ENCODE measurements at regions not wholly inside any gene's neighbourhood (a gene's known extent, or its start where the extent isn't known, plus 50 kb on each side); places are given as distances from the start of the nearest gene placed in this dataset.

- no peak for TF ChIP-seq TAF1 (CRISPR knock-in tag; IDR thresholded peaks at IDR 0.05)
- no peak for TF ChIP-seq REST (IDR thresholded peaks at IDR 0.05; ENCODE audit: borderline replicate concordance in 1 of 2, low read depth in 1 of 2, low read length in 2 of 2)
- TF ChIP-seq POLR2A (IDR thresholded peaks at IDR 0.05; ENCODE audit: insufficient read depth in 1 of 2, low read depth in 2 of 2, low read length in 2 of 2) = no peak
- TF ChIP-seq ZNF558 (CRISPR knock-in tag; IDR thresholded peaks at IDR 0.05; ENCODE audit: borderline replicate concordance) = no peak
- TF ChIP-seq, protein P1, sequence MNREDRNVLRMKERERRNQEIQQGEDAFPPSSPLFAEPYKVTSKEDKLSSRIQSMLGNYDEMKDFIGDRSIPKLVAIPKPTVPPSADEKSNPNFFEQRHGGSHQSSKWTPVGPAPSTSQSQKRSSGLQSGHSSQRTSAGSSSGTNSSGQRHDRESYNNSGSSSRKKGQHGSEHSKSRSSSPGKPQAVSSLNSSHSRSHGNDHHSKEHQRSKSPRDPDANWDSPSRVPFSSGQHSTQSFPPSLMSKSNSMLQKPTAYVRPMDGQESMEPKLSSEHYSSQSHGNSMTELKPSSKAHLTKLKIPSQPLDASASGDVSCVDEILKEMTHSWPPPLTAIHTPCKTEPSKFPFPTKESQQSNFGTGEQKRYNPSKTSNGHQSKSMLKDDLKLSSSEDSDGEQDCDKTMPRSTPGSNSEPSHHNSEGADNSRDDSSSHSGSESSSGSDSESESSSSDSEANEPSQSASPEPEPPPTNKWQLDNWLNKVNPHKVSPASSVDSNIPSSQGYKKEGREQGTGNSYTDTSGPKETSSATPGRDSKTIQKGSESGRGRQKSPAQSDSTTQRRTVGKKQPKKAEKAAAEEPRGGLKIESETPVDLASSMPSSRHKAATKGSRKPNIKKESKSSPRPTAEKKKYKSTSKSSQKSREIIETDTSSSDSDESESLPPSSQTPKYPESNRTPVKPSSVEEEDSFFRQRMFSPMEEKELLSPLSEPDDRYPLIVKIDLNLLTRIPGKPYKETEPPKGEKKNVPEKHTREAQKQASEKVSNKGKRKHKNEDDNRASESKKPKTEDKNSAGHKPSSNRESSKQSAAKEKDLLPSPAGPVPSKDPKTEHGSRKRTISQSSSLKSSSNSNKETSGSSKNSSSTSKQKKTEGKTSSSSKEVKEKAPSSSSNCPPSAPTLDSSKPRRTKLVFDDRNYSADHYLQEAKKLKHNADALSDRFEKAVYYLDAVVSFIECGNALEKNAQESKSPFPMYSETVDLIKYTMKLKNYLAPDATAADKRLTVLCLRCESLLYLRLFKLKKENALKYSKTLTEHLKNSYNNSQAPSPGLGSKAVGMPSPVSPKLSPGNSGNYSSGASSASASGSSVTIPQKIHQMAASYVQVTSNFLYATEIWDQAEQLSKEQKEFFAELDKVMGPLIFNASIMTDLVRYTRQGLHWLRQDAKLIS (CRISPR knock-in tag; IDR thresholded peaks at IDR 0.05) = no peak
- TF ChIP-seq CREBL2 (CRISPR knock-in tag; IDR thresholded peaks at IDR 0.05; ENCODE audit: borderline replicate concordance) = no peak
- TF ChIP-seq, protein P2, sequence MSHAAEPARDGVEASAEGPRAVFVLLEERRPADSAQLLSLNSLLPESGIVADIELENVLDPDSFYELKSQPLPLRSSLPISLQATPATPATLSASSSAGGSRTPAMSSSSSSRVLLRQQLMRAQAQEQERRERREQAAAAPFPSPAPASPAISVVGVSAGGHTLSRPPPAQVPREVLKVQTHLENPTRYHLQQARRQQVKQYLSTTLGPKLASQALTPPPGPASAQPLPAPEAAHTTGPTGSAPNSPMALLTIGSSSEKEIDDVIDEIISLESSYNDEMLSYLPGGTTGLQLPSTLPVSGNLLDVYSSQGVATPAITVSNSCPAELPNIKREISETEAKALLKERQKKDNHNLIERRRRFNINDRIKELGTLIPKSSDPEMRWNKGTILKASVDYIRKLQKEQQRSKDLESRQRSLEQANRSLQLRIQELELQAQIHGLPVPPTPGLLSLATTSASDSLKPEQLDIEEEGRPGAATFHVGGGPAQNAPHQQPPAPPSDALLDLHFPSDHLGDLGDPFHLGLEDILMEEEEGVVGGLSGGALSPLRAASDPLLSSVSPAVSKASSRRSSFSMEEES (CRISPR knock-in tag; IDR thresholded peaks at IDR 0.05) = no peak
Observed at GRCh38 chr13:59166174-59166573, 997.6 kb downstream of the DIAPH3 start.

Data from HepG2 (cell line).